ENCODE measurements at regions not wholly inside any gene's neighbourhood (a gene's known extent, or its start where the extent isn't known, plus 50 kb on each side); places are given as distances from the start of the nearest gene placed in this dataset.

- ChIA-PET POLR2A (no interaction called here), CTCF (interaction anchor here (1.2 to 1.7 kb wide), 2 partner anchors 9 to 190 kb away, joined by 3 to 5 read pairs; no protein-coding TSS in a partner anchor)
- peaks cover 0 to 4% (median 0%) of the 10 kb centered on the region in 5 experiments for H3K27me3 ChIP-seq (replicated peaks in 2 of 5; ENCODE audit: control insufficient read depth in 4 of 5, insufficient read depth in 5 of 5, low read length in 4 of 5)
- no peaks in the 10 kb centered on the region for H3K9me3 ChIP-seq (ENCODE audit: control extremely low read depth in 1 of 5, control insufficient read depth in 4 of 5, insufficient read depth in 2 of 5, low read depth in 1 of 5, low read length in 4 of 5)
- H3K4me1 ChIP-seq (ENCODE audit: control extremely low read depth in 1 of 4, control insufficient read depth in 4 of 4, insufficient read depth in 4 of 4, low read length in 3 of 4), result no peaks in the 10 kb centered on the region
- DNase-seq, result no peak
- no peak overlapping the region for H3K27ac ChIP-seq (ENCODE audit: insufficient read depth in 1 of 2, low read depth in 1 of 2, low read length in 2 of 2, poor library complexity in 1 of 2, severe bottlenecking in 2 of 2)
- 100% methylated on average over 1 of the region's 5 CpGs for WGBS (ENCODE audit: insufficient coverage)
- no peak overlapping the region for H3K4me3 ChIP-seq (ENCODE audit: control insufficient read depth in 1 of 7, extremely low read depth in 1 of 7, insufficient read depth in 4 of 7, low read depth in 2 of 7, low read length in 6 of 7)
- no peaks in the 10 kb centered on the region for H3K36me3 ChIP-seq (ENCODE audit: control insufficient read depth in 4 of 4, insufficient read depth in 4 of 4, low read length in 3 of 4)
Observed at GRCh38 chr12:67026487-67027246, 242.5 kb upstream of the CAND1 start.

- WGBS (ENCODE audit: insufficient coverage), result no CpG with 5 or more reads among the region's 2 CpGs
- H3K4me3 ChIP-seq (ENCODE audit: control insufficient read depth in 1 of 7, extremely low read depth in 1 of 7, insufficient read depth in 4 of 7, low read depth in 2 of 7, low read length in 6 of 7), result no peak overlapping the region
- H3K27ac ChIP-seq (ENCODE audit: insufficient read depth in 1 of 2, low read depth in 1 of 2, low read length in 2 of 2, poor library complexity in 1 of 2, severe bottlenecking in 2 of 2), result no peak overlapping the region
- no peak for DNase-seq
- POLR2A ChIA-PET, result no interaction called here
- H3K4me1 ChIP-seq (ENCODE audit: control extremely low read depth in 1 of 4, control insufficient read depth in 4 of 4, insufficient read depth in 4 of 4, low read length in 3 of 4), result no peaks in the 10 kb centered on the region
- CTCF ChIA-PET, result no interaction called here
- no peaks in the 10 kb centered on the region for H3K36me3 ChIP-seq (ENCODE audit: control insufficient read depth in 4 of 4, insufficient read depth in 4 of 4, low read length in 3 of 4)
- no peaks in the 10 kb centered on the region for H3K9me3 ChIP-seq (ENCODE audit: control extremely low read depth in 1 of 5, control insufficient read depth in 4 of 5, insufficient read depth in 2 of 5, low read depth in 1 of 5, low read length in 4 of 5)
- H3K27me3 ChIP-seq (replicated peaks in 2 of 5; ENCODE audit: control insufficient read depth in 4 of 5, insufficient read depth in 5 of 5, low read length in 4 of 5), result peaks cover 0 to 4% (median 0%) of the 10 kb centered on the region in 5 experiments
Observed at GRCh38 chr12:67028529-67028928, 240.6 kb upstream of the CAND1 start.

- CTCF ChIA-PET, result interaction anchor here (1.4 kb wide), 1 partner anchor 9 kb away, joined by 5 read pairs; no protein-coding TSS in a partner anchor
- Histone ChIP-seq H3K27ac (ENCODE audit: insufficient read depth in 1 of 2, low read depth in 1 of 2, low read length in 2 of 2, poor library complexity in 1 of 2, severe bottlenecking in 2 of 2) (no peak overlapping the region), H3K4me3 (ENCODE audit: control insufficient read depth in 1 of 7, extremely low read depth in 1 of 7, insufficient read depth in 4 of 7, low read depth in 2 of 7, low read length in 6 of 7) (no peak overlapping the region), H3K36me3 (ENCODE audit: control insufficient read depth in 4 of 4, insufficient read depth in 4 of 4, low read length in 3 of 4) (no peaks in the 10 kb centered on the region), H3K9me3 (ENCODE audit: control extremely low read depth in 1 of 5, control insufficient read depth in 4 of 5, insufficient read depth in 2 of 5, low read depth in 1 of 5, low read length in 4 of 5) (no peaks in the 10 kb centered on the region), H3K27me3 (replicated peaks in 2 of 5; ENCODE audit: control insufficient read depth in 4 of 5, insufficient read depth in 5 of 5, low read length in 4 of 5) (peaks cover 0 to 2% (median 0%) of the 10 kb centered on the region in 5 experiments), H3K4me1 (ENCODE audit: control extremely low read depth in 1 of 4, control insufficient read depth in 4 of 4, insufficient read depth in 4 of 4, low read length in 3 of 4) (no peaks in the 10 kb centered on the region)
- no peak for DNase-seq
- WGBS (ENCODE audit: insufficient coverage), result 90% methylated on average over 4 of the region's 7 CpGs
- POLR2A ChIA-PET, result no interaction called here
Observed at GRCh38 chr12:67034110-67034879, 234.9 kb upstream of the CAND1 start.

GRCh38 chr12:67035121-67035520 lies 234.0 kb upstream of the CAND1 start:
- Histone ChIP-seq H3K4me3 (ENCODE audit: control insufficient read depth in 1 of 7, extremely low read depth in 1 of 7, insufficient read depth in 4 of 7, low read depth in 2 of 7, low read length in 6 of 7) (no peak overlapping the region), H3K4me1 (ENCODE audit: control extremely low read depth in 1 of 4, control insufficient read depth in 4 of 4, insufficient read depth in 4 of 4, low read length in 3 of 4) (no peaks in the 10 kb centered on the region), H3K9me3 (ENCODE audit: control extremely low read depth in 1 of 5, control insufficient read depth in 4 of 5, insufficient read depth in 2 of 5, low read depth in 1 of 5, low read length in 4 of 5) (no peaks in the 10 kb centered on the region), H3K27me3 (replicated peaks in 2 of 5; ENCODE audit: control insufficient read depth in 4 of 5, insufficient read depth in 5 of 5, low read length in 4 of 5) (peaks cover 0 to 2% (median 0%) of the 10 kb centered on the region in 5 experiments), H3K27ac (ENCODE audit: insufficient read depth in 1 of 2, low read depth in 1 of 2, low read length in 2 of 2, poor library complexity in 1 of 2, severe bottlenecking in 2 of 2) (no peak overlapping the region), H3K36me3 (ENCODE audit: control insufficient read depth in 4 of 4, insufficient read depth in 4 of 4, low read length in 3 of 4) (no peaks in the 10 kb centered on the region)
- WGBS (ENCODE audit: insufficient coverage), result 83% methylated on average over 4 of the region's 5 CpGs
- ChIA-PET POLR2A (no interaction called here), CTCF (interaction anchor here (1.4 kb wide), 1 partner anchor 9 kb away, joined by 5 read pairs; no protein-coding TSS in a partner anchor)
- no peak for DNase-seq

GRCh38 chr12:67038486-67038885 lies 230.7 kb upstream of the CAND1 start:
- WGBS (ENCODE audit: insufficient coverage), result no CpG with 5 or more reads among the region's 2 CpGs
- CTCF ChIA-PET, result no interaction called here

GRCh38 chr12:67039995-67040860 lies 228.9 kb upstream of the CAND1 start:
- POLR2A ChIA-PET, result no interaction called here
- CTCF ChIA-PET, result no interaction called here
- DNase-seq, result no peak
- Histone ChIP-seq H3K4me1 (ENCODE audit: control extremely low read depth in 1 of 4, control insufficient read depth in 4 of 4, insufficient read depth in 4 of 4, low read length in 3 of 4) (no peaks in the 10 kb centered on the region), H3K27me3 (replicated peaks in 2 of 5; ENCODE audit: control insufficient read depth in 4 of 5, insufficient read depth in 5 of 5, low read length in 4 of 5) (no peaks in the 10 kb centered on the region), H3K27ac (ENCODE audit: insufficient read depth in 1 of 2, low read depth in 1 of 2, low read length in 2 of 2, poor library complexity in 1 of 2, severe bottlenecking in 2 of 2) (no peak overlapping the region), H3K36me3 (ENCODE audit: control insufficient read depth in 4 of 4, insufficient read depth in 4 of 4, low read length in 3 of 4) (no peaks in the 10 kb centered on the region), H3K4me3 (ENCODE audit: control insufficient read depth in 1 of 7, extremely low read depth in 1 of 7, insufficient read depth in 4 of 7, low read depth in 2 of 7, low read length in 6 of 7) (no peak overlapping the region), H3K9me3 (ENCODE audit: control extremely low read depth in 1 of 5, control insufficient read depth in 4 of 5, insufficient read depth in 2 of 5, low read depth in 1 of 5, low read length in 4 of 5) (no peaks in the 10 kb centered on the region)
- WGBS (ENCODE audit: insufficient coverage), result 93% methylated on average over 6 of the region's 8 CpGs

More at GRCh38 chr12:67038486-67038885, 230.7 kb upstream of the CAND1 start:
- Histone ChIP-seq H3K27ac (ENCODE audit: insufficient read depth in 1 of 2, low read depth in 1 of 2, low read length in 2 of 2, poor library complexity in 1 of 2, severe bottlenecking in 2 of 2) (no peak overlapping the region), H3K27me3 (replicated peaks in 2 of 5; ENCODE audit: control insufficient read depth in 4 of 5, insufficient read depth in 5 of 5, low read length in 4 of 5) (peaks cover 0 to 2% (median 0%) of the 10 kb centered on the region in 5 experiments), H3K4me3 (ENCODE audit: control insufficient read depth in 1 of 7, extremely low read depth in 1 of 7, insufficient read depth in 4 of 7, low read depth in 2 of 7, low read length in 6 of 7) (no peak overlapping the region), H3K36me3 (ENCODE audit: control insufficient read depth in 4 of 4, insufficient read depth in 4 of 4, low read length in 3 of 4) (no peaks in the 10 kb centered on the region), H3K9me3 (ENCODE audit: control extremely low read depth in 1 of 5, control insufficient read depth in 4 of 5, insufficient read depth in 2 of 5, low read depth in 1 of 5, low read length in 4 of 5) (no peaks in the 10 kb centered on the region), H3K4me1 (ENCODE audit: control extremely low read depth in 1 of 4, control insufficient read depth in 4 of 4, insufficient read depth in 4 of 4, low read length in 3 of 4) (no peaks in the 10 kb centered on the region)
- POLR2A ChIA-PET, result no interaction called here
- DNase-seq, result no peak
